Breast epithelium (tissue), 3 donors: ENCODE measurements at regions not wholly inside any gene's neighbourhood (a gene's known extent, or its start where the extent isn't known, plus 50 kb on each side); places are given as distances from the start of the nearest gene placed in this dataset.

Source experiments
- POLR2A ChIP-seq: fragments of 450-650 bp; IDR thresholded peaks from one replicate; pipeline ENCODE4 v1.6.1; 2016; ENCODE audit warnings: antibody characterized with exemption, mild to moderate bottlenecking, moderate library complexity
- POLR2AphosphoS5 ChIP-seq, 3 donors: sonication (generic); formaldehyde crosslinking; IDR thresholded peaks; one replicate each; pipeline ENCODE4 v1.6.1; 2017; ENCODE audit warnings: antibody characterized with exemption in 3 of 3
- TF ChIP-seq, protein P1 (sequence below), 3 donors: fragments of 450-650 bp; IDR thresholded peaks; one replicate each; pipeline ENCODE4 v1.5.1; 2016 to 2017; ENCODE audit warnings: antibody characterized with exemption in 3 of 3, mild to moderate bottlenecking in 3 of 3, moderate library complexity in 3 of 3

DNA sequence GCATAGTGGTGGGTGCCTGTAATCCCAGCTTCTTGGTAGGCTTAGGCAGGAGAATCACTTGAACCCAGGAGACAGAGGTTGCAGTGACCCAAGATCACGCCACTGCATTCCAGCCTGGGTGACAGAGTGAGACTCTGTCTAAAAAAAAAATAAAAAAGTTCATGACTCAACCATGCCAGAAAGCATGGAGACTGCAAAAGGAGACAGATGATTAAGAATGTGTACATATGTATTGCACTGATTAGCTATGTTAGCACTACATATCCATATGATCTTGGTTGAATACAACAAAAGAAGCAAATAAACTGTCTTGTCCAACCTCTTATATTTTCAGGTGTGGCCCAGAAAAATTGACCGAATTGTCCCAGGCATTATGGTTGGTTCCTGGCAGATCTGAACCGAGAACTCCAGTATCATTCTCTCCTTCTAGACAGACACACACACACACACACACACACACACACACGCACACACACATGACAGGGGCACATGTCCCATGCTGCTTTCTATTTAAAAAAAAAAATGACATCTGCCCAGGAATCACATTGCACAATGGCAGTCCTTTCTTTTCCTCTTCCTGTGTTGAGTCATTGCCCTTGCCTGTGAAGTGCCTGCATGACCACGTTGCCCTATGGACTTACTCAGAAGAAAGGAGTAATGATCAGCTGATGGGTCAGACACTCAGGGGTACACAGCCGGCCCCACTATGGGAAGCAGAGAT, 65.6 kb downstream of the MYCN start:
- TF ChIP-seq POLR2AphosphoS5 (IDR thresholded peaks at IDR 0.05) (no peak), POLR2A (no peak)
- TF ChIP-seq, protein P1, sequence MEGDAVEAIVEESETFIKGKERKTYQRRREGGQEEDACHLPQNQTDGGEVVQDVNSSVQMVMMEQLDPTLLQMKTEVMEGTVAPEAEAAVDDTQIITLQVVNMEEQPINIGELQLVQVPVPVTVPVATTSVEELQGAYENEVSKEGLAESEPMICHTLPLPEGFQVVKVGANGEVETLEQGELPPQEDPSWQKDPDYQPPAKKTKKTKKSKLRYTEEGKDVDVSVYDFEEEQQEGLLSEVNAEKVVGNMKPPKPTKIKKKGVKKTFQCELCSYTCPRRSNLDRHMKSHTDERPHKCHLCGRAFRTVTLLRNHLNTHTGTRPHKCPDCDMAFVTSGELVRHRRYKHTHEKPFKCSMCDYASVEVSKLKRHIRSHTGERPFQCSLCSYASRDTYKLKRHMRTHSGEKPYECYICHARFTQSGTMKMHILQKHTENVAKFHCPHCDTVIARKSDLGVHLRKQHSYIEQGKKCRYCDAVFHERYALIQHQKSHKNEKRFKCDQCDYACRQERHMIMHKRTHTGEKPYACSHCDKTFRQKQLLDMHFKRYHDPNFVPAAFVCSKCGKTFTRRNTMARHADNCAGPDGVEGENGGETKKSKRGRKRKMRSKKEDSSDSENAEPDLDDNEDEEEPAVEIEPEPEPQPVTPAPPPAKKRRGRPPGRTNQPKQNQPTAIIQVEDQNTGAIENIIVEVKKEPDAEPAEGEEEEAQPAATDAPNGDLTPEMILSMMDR (IDR thresholded peaks at IDR 0.05), result no peak
